Loucy (cell line): ENCODE measurements at regions not wholly inside any gene's neighbourhood (a gene's known extent, or its start where the extent isn't known, plus 50 kb on each side); places are given as distances from the start of the nearest gene placed in this dataset.
"Not testable (repeated sequence)": the region's sequence is repeated elsewhere in the genome, so short reads cannot be mapped to it uniquely, and the experiment has no call there.

Source experiments
- H2AFZ ChIP-seq: fragments of 200-600 bp; sonication (generic); 2 replicates; pipeline ENCODE4 v1.6.0; 2016; ENCODE audit warnings: antibody characterized with exemption, mild to moderate bottlenecking, low read length, moderate library complexity
- H3F3A ChIP-seq: fragments of 200-600 bp; 2 replicates; pipeline ENCODE4 v1.6.0; 2016; ENCODE audit warnings: antibody characterized with exemption, low read depth, mild to moderate bottlenecking
- H3K27me3 ChIP-seq: fragments of 200-600 bp; sonication (generic); 2 replicates; pipeline ENCODE4 v1.6.1; 2014; ENCODE audit warnings: low read length, mild to moderate bottlenecking; ENCODE audit not compliant: insufficient read depth, poor library complexity, severe bottlenecking
- H3K36me3 ChIP-seq: fragments of 200-600 bp; sonication (generic); 2 replicates; pipeline ENCODE4 v1.6.1; 2016; ENCODE audit warnings: low read length; ENCODE audit not compliant: insufficient read depth
- H3K4me1 ChIP-seq: fragments of 200-600 bp; sonication (generic); 2 replicates; pipeline ENCODE4 v1.5.1; 2014; ENCODE audit warnings: low read length, mild to moderate bottlenecking; ENCODE audit not compliant: insufficient read depth, poor library complexity, severe bottlenecking
- H3K4me2 ChIP-seq: fragments of 200-600 bp; sonication (generic); 2 replicates; pipeline ENCODE4 v1.6.0; 2014; ENCODE audit warnings: antibody characterized with exemption, low read length, low read depth, mild to moderate bottlenecking; ENCODE audit not compliant: poor library complexity, severe bottlenecking
- H3K4me3 ChIP-seq: fragments of 200-600 bp; sonication (generic); 2 replicates; pipeline ENCODE4 v1.5.1; 2014; ENCODE audit warnings: low read length, mild to moderate bottlenecking, mixed read lengths; ENCODE audit not compliant: poor library complexity, severe bottlenecking
- H3K79me2 ChIP-seq: fragments of 200-600 bp; sonication (generic); 2 replicates; pipeline ENCODE4 v1.6.1; 2014; ENCODE audit warnings: low read length; ENCODE audit not compliant: insufficient read depth
- H3K9ac ChIP-seq: fragments of 200-600 bp; sonication (generic); 2 replicates; pipeline ENCODE4 v1.6.0; 2014; ENCODE audit warnings: mild to moderate bottlenecking, low read depth, low read length, moderate library complexity; ENCODE audit not compliant: poor library complexity, severe bottlenecking
- H3K9me2 ChIP-seq: fragments of 200-600 bp; sonication (generic); replicated peaks from 2 replicates; pipeline ENCODE4 v1.6.1; 2016; ENCODE audit warnings: low read depth, low read length, mixed read lengths
- H3K9me3 ChIP-seq: fragments of 200-600 bp; sonication (generic); 2 replicates; pipeline ENCODE4 v1.6.1; 2014; ENCODE audit warnings: mild to moderate bottlenecking, antibody characterized with exemption, low read length, low read depth; ENCODE audit not compliant: insufficient read depth
- H4K20me1 ChIP-seq: fragments of 200-600 bp; sonication (generic); 2 replicates; pipeline ENCODE4 v1.6.0; 2014; ENCODE audit warnings: antibody characterized with exemption, low read length, mild to moderate bottlenecking; ENCODE audit not compliant: insufficient read depth, poor library complexity, severe bottlenecking
- CTCF ChIP-seq: fragments of 200-600 bp; sonication (generic); conservative IDR thresholded peaks from 2 replicates; pipeline ENCODE4 v1.5.1; 2014; ENCODE audit warnings: mild to moderate bottlenecking, antibody characterized with exemption, low read length
- EZH2phosphoT487 ChIP-seq: fragments of 200-600 bp; IDR thresholded peaks from 2 replicates; pipeline ENCODE4 v1.6.1; 2018; ENCODE audit warnings: antibody characterized with exemption, mild to moderate bottlenecking, moderate library complexity, borderline replicate concordance

- Histone ChIP-seq H3K9ac (no peak overlapping the region), H3K36me3 (no peaks in the 10 kb centered on the region), H3K9me3 (no peaks in the 10 kb centered on the region), H4K20me1 (no peaks in the 10 kb centered on the region), H2AFZ (no peak overlapping the region), H3K9me2 (no peaks in the 10 kb centered on the region), H3K27me3 (no peaks in the 10 kb centered on the region), H3F3A (no peaks in the 10 kb centered on the region), H3K79me2 (no peaks in the 10 kb centered on the region), H3K4me1 (no peaks in the 10 kb centered on the region), H3K4me2 (no peak overlapping the region), H3K4me3 (no peak overlapping the region)
- TF ChIP-seq CTCF, result no peak
- TF ChIP-seq EZH2phosphoT487, result no peak
These were observed 54.2 kb upstream of the RABGAP1L start for GRCh38 chr1:174105086-174105485.

- no peaks in the 10 kb centered on the region for H3K9me2 ChIP-seq
- H3K79me2 ChIP-seq, result no peaks in the 10 kb centered on the region
- no peaks in the 10 kb centered on the region for H3K9me3 ChIP-seq
- TF ChIP-seq CTCF (no peak), EZH2phosphoT487 (no peak)
- no peaks in the 10 kb centered on the region for H4K20me1 ChIP-seq
- no peaks in the 10 kb centered on the region for H3K4me1 ChIP-seq
- no peak overlapping the region for H3K4me2 ChIP-seq
- H3K9ac ChIP-seq, result no peak overlapping the region
- no peak overlapping the region for H3K4me3 ChIP-seq
- no peaks in the 10 kb centered on the region for H3F3A ChIP-seq
- H3K27me3 ChIP-seq, result no peaks in the 10 kb centered on the region
- H2AFZ ChIP-seq, result no peak overlapping the region
- H3K36me3 ChIP-seq, result no peaks in the 10 kb centered on the region
These were observed 55.6 kb upstream of the RABGAP1L start for GRCh38 chr1:174103766-174104165.

- H3K9me2 ChIP-seq, H2AFZ ChIP-seq, H3F3A ChIP-seq, H3K27me3 ChIP-seq, H3K9me3 ChIP-seq, H4K20me1 ChIP-seq, H3K79me2 ChIP-seq, H3K36me3 ChIP-seq, H3K4me2 ChIP-seq, H3K4me3 ChIP-seq, H3K4me1 ChIP-seq, H3K9ac ChIP-seq: not testable (repeated sequence)
These were observed 57.3 kb upstream of the RABGAP1L start for GRCh38 chr1:174101976-174102375.

- no peak for TF ChIP-seq EZH2phosphoT487
- no peak for TF ChIP-seq CTCF
- H3K9me2 ChIP-seq, result no peaks in the 10 kb centered on the region
- no peaks in the 10 kb centered on the region for H4K20me1 ChIP-seq
- H3K9me3 ChIP-seq, result no peaks in the 10 kb centered on the region
- no peak overlapping the region for H2AFZ ChIP-seq
- no peak overlapping the region for H3K4me2 ChIP-seq
- no peaks in the 10 kb centered on the region for H3F3A ChIP-seq
- no peak overlapping the region for H3K4me3 ChIP-seq
- no peaks in the 10 kb centered on the region for H3K79me2 ChIP-seq
- H3K27me3 ChIP-seq, result no peaks in the 10 kb centered on the region
- no peaks in the 10 kb centered on the region for H3K36me3 ChIP-seq
- H3K9ac ChIP-seq, result no peak overlapping the region
- no peaks in the 10 kb centered on the region for H3K4me1 ChIP-seq
These were observed 61.9 kb upstream of the RABGAP1L start for GRCh38 chr1:174097426-174097825.
